Nephron (organoid): ENCODE measurements at regions not wholly inside any gene's neighbourhood (a gene's known extent, or its start where the extent isn't known, plus 50 kb on each side); places are given as distances from the start of the nearest gene placed in this dataset.
A peak's percentile ranks its signal among the peaks of the same experiment; 100 is the strongest.

ENCODE experiments used
- H3K27ac Mint-ChIP-seq, 3 experiments: 2 replicates each; pipeline ENCODE4 v1.8.0; 2020; ENCODE audit warnings: mixed read lengths in 3 of 3, mild to moderate bottlenecking in 2 of 3, moderate library complexity in 1 of 3
- H3K27me3 Mint-ChIP-seq: 2 replicates; pipeline ENCODE4 v1.8.0; 2021; ENCODE audit warnings: low read depth, mild to moderate bottlenecking, moderate library complexity, mixed read lengths
- H3K36me3 Mint-ChIP-seq: 2 replicates; pipeline ENCODE4 v1.8.0; 2020; ENCODE audit warnings: low read depth, mixed read lengths
- H3K4me1 Mint-ChIP-seq: 2 replicates; pipeline ENCODE4 v1.8.0; 2020; ENCODE audit warnings: mixed read lengths
- H3K4me3 Mint-ChIP-seq, 3 experiments: 2 replicates each; pipeline ENCODE4 v1.8.0; 2020; ENCODE audit warnings: mild to moderate bottlenecking in 3 of 3, mixed read lengths in 3 of 3, moderate library complexity in 2 of 3
- H3K9me3 Mint-ChIP-seq: 2 replicates; pipeline ENCODE4 v1.8.0; 2020; ENCODE audit warnings: mixed read lengths
- TF ChIP-seq, protein P1 (sequence below), 3 experiments: fragments of 200-600 bp; sonication (generic); IDR thresholded peaks; one replicate each; pipeline ENCODE4 v1.5.0; 2021; ENCODE audit warnings: antibody characterized with exemption in 3 of 3; ENCODE audit not compliant: unreplicated experiment in 3 of 3

DNA sequence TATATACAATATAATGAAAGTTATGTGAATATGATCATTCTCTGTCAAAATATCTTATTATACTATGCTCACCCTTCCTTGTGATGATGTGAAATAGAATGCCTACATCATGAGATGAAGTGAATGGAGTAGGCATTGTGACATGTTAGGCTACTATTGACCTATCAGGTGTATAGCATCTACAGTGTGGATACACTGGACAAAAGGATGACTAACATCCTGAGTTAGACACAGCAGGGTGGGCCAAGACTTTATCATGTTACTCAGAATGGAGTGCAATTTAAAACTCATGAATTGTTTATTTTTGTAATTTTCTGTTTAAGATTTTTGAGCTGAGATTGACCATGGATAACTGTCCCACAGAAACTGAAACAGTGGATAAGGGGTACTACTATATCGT lies 53.4 kb upstream of the NAV3 start:
- TF ChIP-seq, protein P1, sequence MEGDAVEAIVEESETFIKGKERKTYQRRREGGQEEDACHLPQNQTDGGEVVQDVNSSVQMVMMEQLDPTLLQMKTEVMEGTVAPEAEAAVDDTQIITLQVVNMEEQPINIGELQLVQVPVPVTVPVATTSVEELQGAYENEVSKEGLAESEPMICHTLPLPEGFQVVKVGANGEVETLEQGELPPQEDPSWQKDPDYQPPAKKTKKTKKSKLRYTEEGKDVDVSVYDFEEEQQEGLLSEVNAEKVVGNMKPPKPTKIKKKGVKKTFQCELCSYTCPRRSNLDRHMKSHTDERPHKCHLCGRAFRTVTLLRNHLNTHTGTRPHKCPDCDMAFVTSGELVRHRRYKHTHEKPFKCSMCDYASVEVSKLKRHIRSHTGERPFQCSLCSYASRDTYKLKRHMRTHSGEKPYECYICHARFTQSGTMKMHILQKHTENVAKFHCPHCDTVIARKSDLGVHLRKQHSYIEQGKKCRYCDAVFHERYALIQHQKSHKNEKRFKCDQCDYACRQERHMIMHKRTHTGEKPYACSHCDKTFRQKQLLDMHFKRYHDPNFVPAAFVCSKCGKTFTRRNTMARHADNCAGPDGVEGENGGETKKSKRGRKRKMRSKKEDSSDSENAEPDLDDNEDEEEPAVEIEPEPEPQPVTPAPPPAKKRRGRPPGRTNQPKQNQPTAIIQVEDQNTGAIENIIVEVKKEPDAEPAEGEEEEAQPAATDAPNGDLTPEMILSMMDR (IDR thresholded peaks at IDR 0.05; ENCODE audit: unreplicated experiment in 3 of 3), result no peak
- Mint-ChIP-seq H3K36me3 (no peaks in the 10 kb centered on the region), H3K27me3 (no peaks in the 10 kb centered on the region), H3K4me3 (no peak overlapping the region), H3K27ac (no peak overlapping the region), H3K4me1 (peaks cover 17% of the 10 kb centered on the region), H3K9me3 (no peaks in the 10 kb centered on the region)

DNA sequence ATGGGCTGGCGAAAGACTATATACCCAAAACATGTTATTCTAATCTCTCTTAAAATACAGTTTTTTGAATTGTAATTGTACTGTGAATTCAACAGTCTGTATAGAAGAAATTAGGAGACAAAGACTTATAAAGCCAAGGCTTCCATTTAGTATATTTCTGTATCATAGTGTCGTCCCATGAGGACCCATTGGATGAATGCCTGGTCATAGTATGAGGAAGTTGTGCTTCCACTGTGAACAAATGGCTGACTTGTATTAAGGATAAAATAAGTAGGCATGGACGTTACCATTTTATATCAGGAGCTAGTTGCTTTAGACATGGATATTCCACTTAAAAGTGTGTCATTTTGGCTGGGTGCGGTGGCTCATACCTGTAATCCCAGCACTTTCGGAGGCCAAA lies 55.9 kb upstream of the NAV3 start:
- Mint-ChIP-seq H3K4me3 (no peak overlapping the region), H3K36me3 (no peaks in the 10 kb centered on the region), H3K27ac (no peak overlapping the region), H3K27me3 (no peaks in the 10 kb centered on the region), H3K9me3 (no peaks in the 10 kb centered on the region), H3K4me1 (peaks cover 17% of the 10 kb centered on the region)
- TF ChIP-seq, protein P1 (IDR thresholded peaks at IDR 0.05; ENCODE audit: unreplicated experiment in 3 of 3), result no peak

DNA sequence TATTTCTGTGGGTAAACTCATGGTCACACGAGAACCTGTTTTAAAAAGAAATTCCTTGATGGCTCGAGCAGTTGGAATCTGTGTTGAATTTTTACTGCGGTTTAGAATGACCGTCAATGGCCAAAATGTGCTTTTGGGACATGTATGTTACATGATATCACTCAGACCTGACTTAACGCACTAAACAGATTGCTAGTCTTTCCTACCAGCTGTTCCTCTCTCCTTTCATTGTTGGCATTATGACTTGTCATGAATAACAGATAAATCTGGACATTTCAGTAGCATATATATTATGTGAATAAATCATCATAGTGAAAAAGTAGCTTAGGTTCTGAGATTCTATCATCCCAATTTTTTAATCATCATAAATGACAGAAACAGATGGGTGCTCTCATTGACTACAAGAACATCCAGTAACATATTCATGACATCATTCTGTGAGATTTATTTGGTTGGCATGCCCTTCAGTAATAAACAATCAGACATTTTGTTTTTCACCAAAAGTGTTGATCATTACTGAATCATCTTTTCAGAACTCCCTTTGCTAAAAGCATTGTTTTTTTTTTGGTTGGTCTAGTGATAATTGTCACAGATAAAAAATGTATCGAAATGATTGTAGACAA lies 57.9 kb upstream of the NAV3 start:
- Mint-ChIP-seq H3K9me3 (peaks cover 3% of the 10 kb centered on the region), H3K36me3 (no peaks in the 10 kb centered on the region), H3K27ac (peak overlapping the region; percentile 5 to 83 (median 32)), H3K4me1 (peaks cover 17% of the 10 kb centered on the region), H3K27me3 (no peaks in the 10 kb centered on the region), H3K4me3 (no peak overlapping the region)
- TF ChIP-seq, protein P1 (IDR thresholded peaks at IDR 0.05; ENCODE audit: unreplicated experiment in 3 of 3), result no peak

DNA sequence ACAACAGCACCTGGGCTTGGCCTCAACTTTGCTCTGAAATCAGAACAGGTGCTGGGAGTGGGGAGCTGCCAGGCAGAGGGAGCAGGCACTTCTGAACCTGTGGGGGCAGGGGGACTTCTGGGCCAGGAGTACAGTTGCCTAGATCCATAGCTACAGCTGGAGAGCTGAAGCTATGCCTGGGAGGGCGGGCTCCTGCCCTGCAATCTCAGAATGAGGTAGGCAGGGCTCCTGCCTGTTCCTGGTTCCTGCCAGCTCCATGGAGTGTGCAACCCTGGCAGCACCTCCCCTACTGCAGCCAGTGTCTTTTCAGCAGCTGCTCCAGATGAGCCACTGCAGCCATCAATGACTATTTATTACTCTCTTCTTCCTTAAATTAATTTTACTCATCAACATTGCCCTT lies 62.1 kb upstream of the NAV3 start:
- Mint-ChIP-seq H3K27ac (no peak overlapping the region), H3K36me3 (no peaks in the 10 kb centered on the region), H3K27me3 (no peaks in the 10 kb centered on the region), H3K4me3 (no peak overlapping the region), H3K4me1 (peaks cover 23% of the 10 kb centered on the region), H3K9me3 (peaks cover 3% of the 10 kb centered on the region)
- TF ChIP-seq, protein P1 (IDR thresholded peaks at IDR 0.05; ENCODE audit: unreplicated experiment in 3 of 3), result no peak

DNA sequence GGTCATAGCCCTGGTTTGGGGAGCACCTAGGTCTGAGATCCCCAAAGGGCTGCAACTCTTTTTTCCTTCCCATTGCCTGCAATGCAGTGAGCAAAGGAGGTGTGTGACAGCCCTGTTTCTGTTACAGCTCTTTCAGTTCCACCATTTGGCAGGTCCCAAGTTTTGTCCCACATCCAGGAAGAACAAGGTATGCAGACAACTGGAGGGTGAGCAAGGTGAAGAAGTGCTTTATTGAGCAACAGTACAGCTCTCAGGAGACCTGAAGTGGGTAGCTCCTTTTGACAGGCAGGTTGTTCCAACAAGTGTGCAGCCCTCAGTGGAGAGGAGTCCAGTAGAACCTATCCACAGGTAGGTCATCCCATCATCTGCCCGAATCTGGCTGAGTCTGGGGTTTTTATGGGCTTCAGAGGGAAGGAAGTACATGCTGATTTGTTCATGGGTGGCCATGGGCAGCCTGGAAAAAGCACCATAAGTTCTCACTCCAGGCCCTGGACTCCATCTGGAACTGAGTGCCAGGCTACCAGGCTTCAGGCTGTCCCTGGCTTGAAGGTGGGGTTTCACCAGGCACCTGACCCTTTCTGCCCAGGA lies 62.8 kb upstream of the NAV3 start:
- no peaks in the 10 kb centered on the region for H3K36me3 Mint-ChIP-seq
- H3K9me3 Mint-ChIP-seq, result peaks cover 3% of the 10 kb centered on the region
- TF ChIP-seq, protein P1 (IDR thresholded peaks at IDR 0.05; ENCODE audit: unreplicated experiment in 3 of 3), result no peak
- peaks cover 19% of the 10 kb centered on the region for H3K4me1 Mint-ChIP-seq
- H3K27ac Mint-ChIP-seq, result no peak overlapping the region
- no peak overlapping the region for H3K4me3 Mint-ChIP-seq
- H3K27me3 Mint-ChIP-seq, result no peaks in the 10 kb centered on the region

DNA sequence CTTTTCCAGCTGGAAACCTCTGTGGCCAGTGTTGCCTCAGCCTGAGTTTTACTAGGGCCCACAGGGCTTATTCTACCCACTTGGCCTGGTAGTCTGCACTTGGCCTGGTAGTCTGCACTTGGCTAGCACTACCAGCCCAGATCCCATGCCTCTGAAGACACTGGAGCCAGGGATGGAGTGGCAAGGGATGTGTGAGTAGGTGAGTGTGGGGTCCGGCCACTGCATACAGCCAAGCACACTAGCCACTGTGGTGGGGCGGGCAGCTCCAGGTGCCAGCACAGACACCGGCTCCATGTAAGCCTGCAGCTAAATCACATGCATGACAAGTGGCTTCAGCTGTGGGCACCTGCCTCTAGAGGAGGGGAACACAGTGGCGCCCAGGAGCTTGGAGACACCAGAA lies 63.4 kb upstream of the NAV3 start:
- H3K9me3 Mint-ChIP-seq, result peaks cover 3% of the 10 kb centered on the region
- H3K27ac Mint-ChIP-seq, result no peak overlapping the region
- TF ChIP-seq, protein P1 (IDR thresholded peaks at IDR 0.05; ENCODE audit: unreplicated experiment in 3 of 3), result no peak

More for the DNA sequence above, 63.4 kb upstream of the NAV3 start:
- Mint-ChIP-seq H3K4me1 (peaks cover 15% of the 10 kb centered on the region), H3K4me3 (no peak overlapping the region), H3K27me3 (no peaks in the 10 kb centered on the region), H3K36me3 (no peaks in the 10 kb centered on the region)
